ENCODE measurements at regions not wholly inside any gene's neighbourhood (a gene's known extent, or its start where the extent isn't known, plus 50 kb on each side); places are given as distances from the start of the nearest gene placed in this dataset.

- Histone ChIP-seq H3K9me3 (replicated peaks; ENCODE audit: control insufficient read depth, insufficient read depth, low read length) (no peaks in the 10 kb centered on the region), H3K36me3 (ENCODE audit: control insufficient read depth in 2 of 2, extremely low read depth in 1 of 2, insufficient read depth in 2 of 2, low read length in 2 of 2) (peaks cover 0 to 10% of the 10 kb centered on the region in 2 experiments), H3K9me1 (replicated peaks; ENCODE audit: control insufficient read depth, extremely low read depth, insufficient read depth, low read length) (no peaks in the 10 kb centered on the region), H3K4me3 (replicated peaks in 1 of 3; ENCODE audit: insufficient read depth in 1 of 3, low read depth in 1 of 3, low read length in 3 of 3) (peak overlapping the region; percentile 66 to 94 (median 73)), H2AFZ (ENCODE audit: low read depth, low read length) (peak overlapping the region; percentile 67), H3K27ac (ENCODE audit: insufficient read depth, low read depth, low read length) (peak overlapping the region; percentile 95), H3K4me1 (ENCODE audit: control insufficient read depth, extremely low read depth, insufficient read depth, low read length) (peaks cover 28% of the 10 kb centered on the region), H3K9ac (replicated peaks; ENCODE audit: extremely low read depth, insufficient read depth, low read length) (peak overlapping the region; percentile 97), H3K4me2 (ENCODE audit: insufficient read depth, low read length) (peak overlapping the region; percentile 88), H3K27me3 (ENCODE audit: control insufficient read depth in 2 of 2, insufficient read depth in 2 of 2, low read length in 2 of 2) (no peaks in the 10 kb centered on the region), H4K20me1 (replicated peaks; ENCODE audit: control insufficient read depth, extremely low read depth, insufficient read depth, low read length) (no peaks in the 10 kb centered on the region), H3K79me2 (ENCODE audit: control insufficient read depth, insufficient read depth, low read length) (peaks cover 24% of the 10 kb centered on the region)
- BruUV-seq (replicated peaks) = no TSS peak
- FAIRE-seq (peak; percentile 79), DNase-seq (ENCODE audit: low read depth, low spot score) (peak; percentile 51)
- CTCF ChIA-PET = interaction anchor here (1.8 kb wide), 1 partner anchor 12 kb away, joined by 4 read pairs; no protein-coding TSS in a partner anchor
- intact Hi-C loops (cut with micrococcal nuclease) = loop anchor here (5.0 kb wide), 1 partner anchor 416 kb away; no protein-coding TSS in a partner anchor
- dilution Hi-C loops (cut with MboI; ENCODE audit: extremely low pct_ligation_motif_present, low sequenced_read_pairs) = no loop called here
- TF ChIP-seq MAX (IDR thresholded peaks at IDR 0.05; ENCODE audit: insufficient read depth, insufficient read length) (no peak), POLR2AphosphoS5 (IDR thresholded peaks at IDR 0.05; ENCODE audit: insufficient read depth, low read depth, low read length) (peak; percentile 79), FOS (IDR thresholded peaks at IDR 0.05; ENCODE audit: borderline replicate concordance, insufficient read depth, low read length) (no peak), POLR2A (IDR thresholded peaks at IDR 0.05; ENCODE audit: low read depth, low read length) (peak; percentile 32), CTCF (IDR thresholded peaks at IDR 0.05; ENCODE audit: extremely low read depth in 1 of 2, insufficient read depth in 1 of 2, low read depth in 1 of 2, low read length in 2 of 2) (no peak), GATA2 (IDR thresholded peaks at IDR 0.05; ENCODE audit: insufficient read depth, insufficient read length, low read depth, low read length) (no peak)
- POLR2A ChIA-PET = interaction anchor here (0.6 kb wide), 1 partner anchor 182 kb away, joined by 5 read pairs; no protein-coding TSS in a partner anchor
Measured at GRCh38 chr17:64781014-64781756, 119.1 kb upstream of the SMURF2 start.

Data from endothelial cell of umbilical vein (primary cell).